GM12891 (cell line): ENCODE measurements at regions not wholly inside any gene's neighbourhood (a gene's known extent, or its start where the extent isn't known, plus 50 kb on each side); places are given as distances from the start of the nearest gene placed in this dataset.
"Not testable (repeated sequence)": the region's sequence is repeated elsewhere in the genome, so short reads cannot be mapped to it uniquely, and the experiment has no call there.

ENCODE experiments used
- DNase-seq: peaks from one replicate; pipeline ENCODE4 v3.0.0; 2011; ENCODE audit warnings: low spot score; ENCODE audit not compliant: insufficient read length
- FAIRE-seq: peaks from 2 replicates; lab custom pipeline; 2011; peaks lifted over from hg19 to GRCh38; lab: Jason Lieb, UNC
- PAX5 ChIP-seq: IDR thresholded peaks from 2 replicates; pipeline ENCODE4 v1.6.1; 2011; ENCODE audit warnings: low read length, moderate library complexity, mild to moderate bottlenecking; ENCODE audit not compliant: insufficient read depth, severe bottlenecking
- POLR2A ChIP-seq: IDR thresholded peaks from 2 replicates; pipeline ENCODE4 v1.6.1; 2011; ENCODE audit warnings: low read depth, low read length, control low read depth
- POLR2AphosphoS5 ChIP-seq: IDR thresholded peaks from 2 replicates; pipeline ENCODE4 v1.6.1; 2011; ENCODE audit warnings: low read depth, low read length, control low read depth
- POU2F2 ChIP-seq: IDR thresholded peaks from 2 replicates; pipeline ENCODE4 v1.6.1; 2011; ENCODE audit warnings: low read depth, mild to moderate bottlenecking, control low read depth, low read length, moderate library complexity
- SPI1 ChIP-seq: IDR thresholded peaks from 2 replicates; pipeline ENCODE4 v1.6.1; 2011; ENCODE audit warnings: low read depth, low read length, control low read depth
- TAF1 ChIP-seq: IDR thresholded peaks from 2 replicates; pipeline ENCODE4 v1.6.1; 2011; ENCODE audit warnings: low read depth, low read length, control low read depth

GRCh38 chr3:161599697-161600096, 103.1 kb downstream of the OTOL1 start:
- no peak for FAIRE-seq
- no peak for DNase-seq
- TF ChIP-seq POLR2A = no peak
- TF ChIP-seq PAX5 = no peak
- TF ChIP-seq TAF1 = no peak
- no peak for TF ChIP-seq SPI1
- TF ChIP-seq POU2F2 = no peak
- no peak for TF ChIP-seq POLR2AphosphoS5

GRCh38 chr3:161600173-161600572, 103.6 kb downstream of the OTOL1 start:
- DNase-seq (no peak), FAIRE-seq (no peak)
- TF ChIP-seq POLR2AphosphoS5 = no peak
- TF ChIP-seq POLR2A = no peak
- TF ChIP-seq TAF1 = no peak
- no peak for TF ChIP-seq SPI1
- no peak for TF ChIP-seq POU2F2
- TF ChIP-seq PAX5 = no peak

GRCh38 chr3:161602475-161602874, 105.9 kb downstream of the OTOL1 start:
- no peak for TF ChIP-seq SPI1
- TF ChIP-seq PAX5 = no peak
- TF ChIP-seq POU2F2 = no peak
- no peak for TF ChIP-seq POLR2AphosphoS5
- TF ChIP-seq POLR2A = no peak
- TF ChIP-seq TAF1 = no peak
- FAIRE-seq (no peak), DNase-seq (no peak)

GRCh38 chr3:161602918-161603317, 106.3 kb downstream of the OTOL1 start:
- DNase-seq = no peak
- no peak for FAIRE-seq
- TF ChIP-seq PAX5 (no peak), TAF1 (no peak), SPI1 (no peak), POU2F2 (no peak), POLR2A (no peak), POLR2AphosphoS5 (no peak)

GRCh38 chr3:161607056-161607455, 110.4 kb downstream of the OTOL1 start:
- DNase-seq = no peak
- TF ChIP-seq SPI1 (no peak), POLR2A (no peak), POLR2AphosphoS5 (no peak), POU2F2 (no peak), PAX5 (no peak), TAF1 (no peak)
- FAIRE-seq = no peak

- no peak for DNase-seq
- no peak for TF ChIP-seq POU2F2
- TF ChIP-seq POLR2AphosphoS5 = no peak
- TF ChIP-seq POLR2A = no peak
- TF ChIP-seq TAF1 = no peak
- no peak for TF ChIP-seq PAX5
- no peak for FAIRE-seq
These were observed 122.7 kb downstream of the OTOL1 start for GRCh38 chr3:161619351-161619750.

- DNase-seq = no peak
- no peak for FAIRE-seq
- TF ChIP-seq POLR2AphosphoS5 (no peak), SPI1 (no peak), POU2F2 (no peak), PAX5 (no peak), TAF1 (no peak), POLR2A (no peak)
These were observed 134.2 kb downstream of the OTOL1 start for GRCh38 chr3:161630794-161631193.

GRCh38 chr3:161631536-161631935, 134.9 kb downstream of the OTOL1 start:
- no peak for TF ChIP-seq SPI1
- TF ChIP-seq POLR2A = no peak
- no peak for TF ChIP-seq PAX5
- no peak for TF ChIP-seq TAF1
- DNase-seq = no peak
- FAIRE-seq = no peak

GRCh38 chr3:161637559-161637958, 141.0 kb downstream of the OTOL1 start:
- TF ChIP-seq POLR2A = no peak
- no peak for TF ChIP-seq SPI1
- TF ChIP-seq TAF1 = no peak
- no peak for TF ChIP-seq POU2F2
- TF ChIP-seq POLR2AphosphoS5 = no peak
- no peak for TF ChIP-seq PAX5
- DNase-seq = no peak
- FAIRE-seq = no peak

- not testable (repeated sequence) for DNase-seq, FAIRE-seq
These were observed 142.5 kb downstream of the OTOL1 start for GRCh38 chr3:161639095-161639494.

- FAIRE-seq (no peak), DNase-seq (no peak)
These were observed 143.6 kb downstream of the OTOL1 start for GRCh38 chr3:161640181-161640580.

More at GRCh38 chr3:161640181-161640580, 143.6 kb downstream of the OTOL1 start:
- TF ChIP-seq SPI1 (no peak), POLR2AphosphoS5 (no peak), TAF1 (no peak), POLR2A (no peak), PAX5 (no peak)
